ENCODE measurements at regions not wholly inside any gene's neighbourhood (a gene's known extent, or its start where the extent isn't known, plus 50 kb on each side); places are given as distances from the start of the nearest gene placed in this dataset.

- no peak for DNase-seq
- H3K36me3 ChIP-seq, result no peaks in the 10 kb centered on the region
- TF ChIP-seq EP300 (IDR thresholded peaks at IDR 0.05; ENCODE audit: low read depth) (no peak), POLR2A (IDR thresholded peaks at IDR 0.05) (no peak), POLR2AphosphoS5 (IDR thresholded peaks at IDR 0.05) (no peak), CTCF (IDR thresholded peaks at IDR 0.05) (no peak)
- H3K4me3 ChIP-seq, result no peak overlapping the region
- in situ Hi-C loops (cut with MboI; ENCODE audit: low pct_ligation_motif_present in 1 of 4, low pct_unique_long_range_greater_than_20kb in 1 of 4, low sequenced_read_pairs in 3 of 4), result no loop called here
- no peaks in the 10 kb centered on the region for H3K9me3 ChIP-seq
- no peak overlapping the region for H3K27ac ChIP-seq
- H3K27me3 ChIP-seq, result no peaks in the 10 kb centered on the region
- intact Hi-C loops (cut with DNase I; ENCODE audit: low total_unique reads), result no loop called here
- H3K4me1 ChIP-seq, result no peaks in the 10 kb centered on the region
- 60 to 95% methylated on average over 1 of the region's 1 CpG for WGBS, 2 donors (ENCODE audit: low coverage in 1 of 2)
Observed at GRCh38 chr18:73614812-73615211, 532.8 kb downstream of the FBXO15 start.

- no peaks in the 10 kb centered on the region for H3K36me3 ChIP-seq
- WGBS, 2 donors (ENCODE audit: low coverage in 1 of 2), result 50 to 54% methylated on average over 1 of the region's 1 CpG
- no peak for DNase-seq
- no peak for TF ChIP-seq CTCF (IDR thresholded peaks at IDR 0.05)
- TF ChIP-seq POLR2AphosphoS5 (IDR thresholded peaks at IDR 0.05), result no peak
- TF ChIP-seq POLR2A (IDR thresholded peaks at IDR 0.05), result no peak
- TF ChIP-seq EP300 (IDR thresholded peaks at IDR 0.05; ENCODE audit: low read depth), result no peak
- in situ Hi-C loops (cut with MboI; ENCODE audit: low pct_ligation_motif_present in 1 of 4, low pct_unique_long_range_greater_than_20kb in 1 of 4, low sequenced_read_pairs in 3 of 4), result no loop called here
- no peak overlapping the region for H3K4me3 ChIP-seq
- intact Hi-C loops (cut with DNase I; ENCODE audit: low total_unique reads), result no loop called here
- no peaks in the 10 kb centered on the region for H3K27me3 ChIP-seq
- H3K27ac ChIP-seq, result no peak overlapping the region
- no peaks in the 10 kb centered on the region for H3K9me3 ChIP-seq
- H3K4me1 ChIP-seq, result no peaks in the 10 kb centered on the region
Observed at GRCh38 chr18:73613706-73614340, 533.8 kb downstream of the FBXO15 start.

GRCh38 chr18:73597832-73598615 is 549.6 kb downstream of the FBXO15 start:
- DNase-seq, result no peak
- in situ Hi-C loops (cut with MboI; ENCODE audit: low pct_ligation_motif_present in 1 of 4, low pct_unique_long_range_greater_than_20kb in 1 of 4, low sequenced_read_pairs in 3 of 4) (no loop called here), intact Hi-C loops (cut with DNase I; ENCODE audit: low total_unique reads) (no loop called here)
- H3K36me3 ChIP-seq, result no peaks in the 10 kb centered on the region
- H3K27me3 ChIP-seq, result no peaks in the 10 kb centered on the region
- H3K9me3 ChIP-seq, result no peaks in the 10 kb centered on the region
- no peak overlapping the region for H3K27ac ChIP-seq
- no peaks in the 10 kb centered on the region for H3K4me1 ChIP-seq
- TF ChIP-seq EP300 (IDR thresholded peaks at IDR 0.05; ENCODE audit: low read depth), result no peak
- no peak for TF ChIP-seq POLR2A (IDR thresholded peaks at IDR 0.05)
- TF ChIP-seq CTCF (IDR thresholded peaks at IDR 0.05), result no peak
- TF ChIP-seq POLR2AphosphoS5 (IDR thresholded peaks at IDR 0.05), result no peak
- WGBS, 2 donors (ENCODE audit: low coverage in 1 of 2), result 61 to 66% methylated on average over 7 of the region's 7 CpGs
- no peak overlapping the region for H3K4me3 ChIP-seq

GRCh38 chr18:73594749-73595148 is 552.9 kb downstream of the FBXO15 start:
- H3K27ac ChIP-seq, result no peak overlapping the region
- no peaks in the 10 kb centered on the region for H3K9me3 ChIP-seq
- H3K4me1 ChIP-seq, result no peaks in the 10 kb centered on the region
- H3K27me3 ChIP-seq, result no peaks in the 10 kb centered on the region
- H3K36me3 ChIP-seq, result no peaks in the 10 kb centered on the region
- in situ Hi-C loops (cut with MboI; ENCODE audit: low pct_ligation_motif_present in 1 of 4, low pct_unique_long_range_greater_than_20kb in 1 of 4, low sequenced_read_pairs in 3 of 4) (no loop called here), intact Hi-C loops (cut with DNase I; ENCODE audit: low total_unique reads) (no loop called here)
- H3K4me3 ChIP-seq, result no peak overlapping the region
- TF ChIP-seq POLR2A (IDR thresholded peaks at IDR 0.05) (no peak), CTCF (IDR thresholded peaks at IDR 0.05) (no peak), EP300 (IDR thresholded peaks at IDR 0.05; ENCODE audit: low read depth) (no peak), POLR2AphosphoS5 (IDR thresholded peaks at IDR 0.05) (no peak)
- no peak for DNase-seq
- 46 to 60% methylated on average over 2 to 4 of the region's 4 CpGs for WGBS, 2 donors (ENCODE audit: low coverage in 1 of 2)

All from transverse colon (tissue), 4 donors.